SK-N-SH treated with all-trans-retinoic acid at 6 μM for 48 hours (cell line): ENCODE measurements at regions not wholly inside any gene's neighbourhood (a gene's known extent, or its start where the extent isn't known, plus 50 kb on each side); places are given as distances from the start of the nearest gene placed in this dataset.

ENCODE experiments used
- ISL1 ChIP-seq: fragments of 250-450 bp; sonication (Bioruptor Pico); IDR thresholded peaks from 2 replicates; pipeline ENCODE4 v2.1.2; 2022; ENCODE audit warnings: mild to moderate bottlenecking, moderate library complexity
- TCF4 ChIP-seq: fragments of 250-450 bp; sonication (Bioruptor Pico); IDR thresholded peaks from 2 replicates; pipeline ENCODE4 v1.8.0; 2021; ENCODE audit warnings: mild to moderate bottlenecking, moderate library complexity, borderline replicate concordance
- TOX ChIP-seq: fragments of 250-450 bp; sonication (Bioruptor Pico); IDR thresholded peaks from 2 replicates; pipeline ENCODE4 v1.8.0; 2021; ENCODE audit warnings: mild to moderate bottlenecking, moderate library complexity, borderline replicate concordance
- ZFP3 ChIP-seq: fragments of 250-450 bp; sonication (Bioruptor Pico); IDR thresholded peaks from 2 replicates; pipeline ENCODE4 v1.5.0; 2020; ENCODE audit warnings: mild to moderate bottlenecking, moderate library complexity
- ZFP30 ChIP-seq: fragments of 450-650 bp; formaldehyde crosslinking; IDR thresholded peaks from 2 replicates; pipeline ENCODE4 v1.5.0; 2022; ENCODE audit warnings: mild to moderate bottlenecking, moderate library complexity
- TF ChIP-seq, protein P1 (sequence below): fragments of 250-450 bp; sonication (Bioruptor Pico); IDR thresholded peaks from 2 replicates; pipeline ENCODE4 v1.8.0; 2020; ENCODE audit warnings: mild to moderate bottlenecking, moderate library complexity, borderline replicate concordance
- TF ChIP-seq, protein P2 (sequence below): fragments of 250-450 bp; sonication (Bioruptor Pico); IDR thresholded peaks from 2 replicates; pipeline ENCODE4 v1.5.1; 2021; ENCODE audit warnings: mild to moderate bottlenecking, moderate library complexity
- TF ChIP-seq, protein P3 (sequence below): fragments of 250-450 bp; sonication (Bioruptor Pico); IDR thresholded peaks from 2 replicates; pipeline ENCODE4 v1.5.1; 2020; ENCODE audit warnings: low read depth, mild to moderate bottlenecking, moderate library complexity

DNA sequence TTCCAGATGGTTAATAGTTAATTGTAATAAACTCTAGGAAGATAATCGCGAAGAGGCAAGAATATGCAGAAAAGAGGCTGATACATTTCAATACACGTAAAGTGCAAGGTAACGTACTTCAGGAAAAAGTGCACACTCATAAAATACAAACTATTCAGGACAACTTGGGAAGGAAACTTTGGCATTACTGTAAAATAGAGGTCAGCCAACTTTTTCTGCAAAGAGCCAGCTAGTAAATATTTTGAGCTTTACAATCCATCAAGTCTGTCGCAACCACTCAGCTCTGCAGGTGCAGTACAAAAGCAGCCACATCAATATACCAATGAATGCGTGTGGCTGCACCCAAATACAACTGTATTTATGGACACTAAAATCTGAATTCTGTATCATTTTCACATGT, 51.6 kb upstream of the THUMPD3 start:
- TF ChIP-seq, protein P1, sequence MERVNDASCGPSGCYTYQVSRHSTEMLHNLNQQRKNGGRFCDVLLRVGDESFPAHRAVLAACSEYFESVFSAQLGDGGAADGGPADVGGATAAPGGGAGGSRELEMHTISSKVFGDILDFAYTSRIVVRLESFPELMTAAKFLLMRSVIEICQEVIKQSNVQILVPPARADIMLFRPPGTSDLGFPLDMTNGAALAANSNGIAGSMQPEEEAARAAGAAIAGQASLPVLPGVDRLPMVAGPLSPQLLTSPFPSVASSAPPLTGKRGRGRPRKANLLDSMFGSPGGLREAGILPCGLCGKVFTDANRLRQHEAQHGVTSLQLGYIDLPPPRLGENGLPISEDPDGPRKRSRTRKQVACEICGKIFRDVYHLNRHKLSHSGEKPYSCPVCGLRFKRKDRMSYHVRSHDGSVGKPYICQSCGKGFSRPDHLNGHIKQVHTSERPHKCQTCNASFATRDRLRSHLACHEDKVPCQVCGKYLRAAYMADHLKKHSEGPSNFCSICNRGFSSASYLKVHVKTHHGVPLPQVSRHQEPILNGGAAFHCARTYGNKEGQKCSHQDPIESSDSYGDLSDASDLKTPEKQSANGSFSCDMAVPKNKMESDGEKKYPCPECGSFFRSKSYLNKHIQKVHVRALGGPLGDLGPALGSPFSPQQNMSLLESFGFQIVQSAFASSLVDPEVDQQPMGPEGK (CRISPR knock-in tag), result no peak
- TF ChIP-seq, protein P2, sequence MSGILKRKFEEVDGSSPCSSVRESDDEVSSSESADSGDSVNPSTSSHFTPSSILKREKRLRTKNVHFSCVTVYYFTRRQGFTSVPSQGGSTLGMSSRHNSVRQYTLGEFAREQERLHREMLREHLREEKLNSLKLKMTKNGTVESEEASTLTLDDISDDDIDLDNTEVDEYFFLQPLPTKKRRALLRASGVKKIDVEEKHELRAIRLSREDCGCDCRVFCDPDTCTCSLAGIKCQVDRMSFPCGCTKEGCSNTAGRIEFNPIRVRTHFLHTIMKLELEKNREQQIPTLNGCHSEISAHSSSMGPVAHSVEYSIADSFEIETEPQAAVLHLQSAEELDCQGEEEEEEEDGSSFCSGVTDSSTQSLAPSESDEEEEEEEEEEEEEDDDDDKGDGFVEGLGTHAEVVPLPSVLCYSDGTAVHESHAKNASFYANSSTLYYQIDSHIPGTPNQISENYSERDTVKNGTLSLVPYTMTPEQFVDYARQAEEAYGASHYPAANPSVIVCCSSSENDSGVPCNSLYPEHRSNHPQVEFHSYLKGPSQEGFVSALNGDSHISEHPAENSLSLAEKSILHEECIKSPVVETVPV (CRISPR knock-in tag), result no peak
- TF ChIP-seq ZFP3 (CRISPR knock-in tag) (no peak), TCF4 (no peak), ISL1 (CRISPR knock-in tag) (no peak), ZFP30 (CRISPR knock-in tag) (no peak), TOX (CRISPR knock-in tag) (no peak)
- TF ChIP-seq, protein P3, sequence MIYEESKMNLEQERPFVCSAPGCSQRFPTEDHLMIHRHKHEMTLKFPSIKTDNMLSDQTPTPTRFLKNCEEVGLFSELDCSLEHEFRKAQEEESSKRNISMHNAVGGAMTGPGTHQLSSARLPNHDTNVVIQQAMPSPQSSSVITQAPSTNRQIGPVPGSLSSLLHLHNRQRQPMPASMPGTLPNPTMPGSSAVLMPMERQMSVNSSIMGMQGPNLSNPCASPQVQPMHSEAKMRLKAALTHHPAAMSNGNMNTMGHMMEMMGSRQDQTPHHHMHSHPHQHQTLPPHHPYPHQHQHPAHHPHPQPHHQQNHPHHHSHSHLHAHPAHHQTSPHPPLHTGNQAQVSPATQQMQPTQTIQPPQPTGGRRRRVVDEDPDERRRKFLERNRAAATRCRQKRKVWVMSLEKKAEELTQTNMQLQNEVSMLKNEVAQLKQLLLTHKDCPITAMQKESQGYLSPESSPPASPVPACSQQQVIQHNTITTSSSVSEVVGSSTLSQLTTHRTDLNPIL (CRISPR knock-in tag), result no peak
